ENCODE measurements at regions not wholly inside any gene's neighbourhood (a gene's known extent, or its start where the extent isn't known, plus 50 kb on each side); places are given as distances from the start of the nearest gene placed in this dataset.

- no peak for TF ChIP-seq CTCF (IDR thresholded peaks at IDR 0.05; ENCODE audit: insufficient read depth, missing control alignments)
- DNase-seq (ENCODE audit: insufficient read length, low spot score) (no peak), FAIRE-seq (no peak)
Measured at GRCh38 chr15:69665641-69666111, 213.1 kb downstream of the RPLP1 start.

DNA sequence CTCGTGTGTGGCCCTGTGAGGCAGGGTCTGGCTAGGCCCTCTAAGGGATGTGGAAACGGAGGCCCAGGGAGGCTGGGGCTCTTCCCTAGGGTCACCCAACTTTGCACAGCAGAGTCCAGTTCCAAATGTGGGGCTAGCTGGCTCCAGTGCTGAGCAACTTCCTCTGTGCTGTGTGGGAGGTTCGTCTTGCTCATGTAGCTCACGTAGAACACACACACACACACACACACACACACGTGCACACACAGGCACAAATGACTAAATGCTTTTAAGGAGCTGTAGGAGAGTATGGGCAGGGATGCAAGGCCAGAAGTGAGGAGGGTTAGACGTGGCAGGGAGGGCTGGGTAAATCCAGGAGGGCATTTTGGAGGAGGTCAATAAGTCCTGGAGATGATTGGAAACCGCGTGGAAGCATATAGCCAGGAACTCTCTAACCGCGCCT lies 213.8 kb downstream of the RPLP1 start:
- DNase-seq (ENCODE audit: insufficient read length, low spot score), result no peak
- no peak for TF ChIP-seq CTCF (IDR thresholded peaks at IDR 0.05; ENCODE audit: insufficient read depth, missing control alignments)
- no peak for FAIRE-seq

- TF ChIP-seq CTCF (IDR thresholded peaks at IDR 0.05; ENCODE audit: insufficient read depth, missing control alignments), result no peak
- no peak for FAIRE-seq
- no peak for DNase-seq (ENCODE audit: insufficient read length, low spot score)
Measured at GRCh38 chr15:69666921-69667811, 214.5 kb downstream of the RPLP1 start.

GRCh38 chr15:69668039-69668705 lies 215.6 kb downstream of the RPLP1 start:
- no peak for DNase-seq (ENCODE audit: insufficient read length, low spot score)
- no peak for FAIRE-seq
- TF ChIP-seq CTCF (IDR thresholded peaks at IDR 0.05; ENCODE audit: insufficient read depth, missing control alignments), result no peak

GRCh38 chr15:69668963-69669362 lies 216.3 kb downstream of the RPLP1 start:
- no peak for FAIRE-seq
- DNase-seq (ENCODE audit: insufficient read length, low spot score), result no peak
- TF ChIP-seq CTCF (IDR thresholded peaks at IDR 0.05; ENCODE audit: insufficient read depth, missing control alignments), result no peak

- no peak for TF ChIP-seq CTCF (IDR thresholded peaks at IDR 0.05; ENCODE audit: insufficient read depth, missing control alignments)
- FAIRE-seq, result no peak
- DNase-seq (ENCODE audit: insufficient read length, low spot score), result no peak
Measured at GRCh38 chr15:69669446-69669845, 216.8 kb downstream of the RPLP1 start.

Data from D721Med (cell line).